ENCODE measurements at regions not wholly inside any gene's neighbourhood (a gene's known extent, or its start where the extent isn't known, plus 50 kb on each side); places are given as distances from the start of the nearest gene placed in this dataset.

DNA sequence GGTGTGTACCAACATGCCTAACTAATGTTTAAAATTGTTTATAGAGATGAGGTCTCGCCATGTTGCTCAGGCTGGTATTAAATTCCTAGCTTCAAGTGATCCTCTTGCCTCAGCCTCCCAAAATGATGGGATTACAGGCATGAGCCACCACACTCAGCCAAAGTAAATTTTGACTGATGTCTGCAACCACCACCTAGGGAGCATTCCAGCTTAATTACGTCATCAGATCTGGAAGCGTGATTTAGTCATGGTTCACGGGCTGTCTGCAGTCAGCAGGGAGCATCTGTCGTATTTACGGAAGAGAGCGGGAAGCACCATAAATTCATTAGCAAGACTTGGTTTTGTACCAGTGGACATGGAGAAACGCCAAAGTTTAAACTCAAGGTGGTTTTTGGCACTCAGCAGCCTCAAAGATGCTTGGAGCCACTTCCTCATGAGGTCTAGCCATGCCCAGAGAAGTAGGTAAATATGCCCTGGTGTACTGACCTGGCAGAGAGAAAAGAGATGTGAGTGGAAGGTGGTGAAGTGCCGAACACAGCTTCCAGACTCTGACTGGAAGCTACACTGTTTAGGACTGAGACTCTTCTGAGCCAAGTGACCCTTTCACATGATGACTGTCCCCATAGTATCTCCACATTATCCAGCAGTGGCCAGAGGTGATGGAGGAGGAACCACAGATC, 60.8 kb upstream of the SLC35F3 start:
- ChIA-PET POLR2A (ENCODE audit: unreplicated experiment) (no interaction called here), CTCF (no interaction called here)
- no peaks in the 10 kb centered on the region for H3K36me3 ChIP-seq (ENCODE audit: low read depth)
- no peak overlapping the region for H3K4me2 ChIP-seq
- no peaks in the 10 kb centered on the region for H3K27me3 ChIP-seq (ENCODE audit: insufficient read depth, low read depth)
- BruUV-seq (replicated peaks) = no TSS peak
- H3K9me2 ChIP-seq (ENCODE audit: insufficient read depth) = no peaks in the 10 kb centered on the region
- no peaks in the 10 kb centered on the region for H3F3A ChIP-seq (ENCODE audit: insufficient read depth, low read depth)
- H3K9me3 ChIP-seq (ENCODE audit: insufficient read depth, low read depth) = peaks cover 12% of the 10 kb centered on the region
- no peak overlapping the region for H2AFZ ChIP-seq
- H3K4me3 ChIP-seq = no peak overlapping the region
- no peak for TF ChIP-seq CTCF (conservative IDR thresholded peaks at IDR 0.05)
- no peak for TF ChIP-seq EZH2 (IDR thresholded peaks at IDR 0.05; ENCODE audit: low read depth)
- no peaks in the 10 kb centered on the region for H3K4me1 ChIP-seq (replicated peaks; ENCODE audit: insufficient read depth)
- peak in 1 of 2 experiments; percentile 2 for DNase-seq
- H3K79me2 ChIP-seq (ENCODE audit: low read depth) = no peaks in the 10 kb centered on the region
- no peak overlapping the region for H3K27ac ChIP-seq
- intact Hi-C loops (cut with micrococcal nuclease; ENCODE audit: unreplicated experiment) = no loop called here
- no peaks in the 10 kb centered on the region for H4K20me1 ChIP-seq (ENCODE audit: insufficient read depth)

GRCh38 chr1:233844275-233844674, 60.2 kb upstream of the SLC35F3 start:
- H3K9me3 ChIP-seq (ENCODE audit: insufficient read depth, low read depth) = peaks cover 12% of the 10 kb centered on the region
- TF ChIP-seq CTCF (conservative IDR thresholded peaks at IDR 0.05) = no peak
- no peak for TF ChIP-seq EZH2 (IDR thresholded peaks at IDR 0.05; ENCODE audit: low read depth)
- no peaks in the 10 kb centered on the region for H3K4me1 ChIP-seq (replicated peaks; ENCODE audit: insufficient read depth)
- POLR2A ChIA-PET (ENCODE audit: unreplicated experiment) = no interaction called here
- no peak overlapping the region for H3K27ac ChIP-seq
- H3K79me2 ChIP-seq (ENCODE audit: low read depth) = no peaks in the 10 kb centered on the region
- no peak overlapping the region for H3K4me2 ChIP-seq
- no peaks in the 10 kb centered on the region for H3K27me3 ChIP-seq (ENCODE audit: insufficient read depth, low read depth)
- no peak for DNase-seq
- CTCF ChIA-PET = no interaction called here
- H3K36me3 ChIP-seq (ENCODE audit: low read depth) = no peaks in the 10 kb centered on the region
- H3F3A ChIP-seq (ENCODE audit: insufficient read depth, low read depth) = no peaks in the 10 kb centered on the region
- no peaks in the 10 kb centered on the region for H4K20me1 ChIP-seq (ENCODE audit: insufficient read depth)
- no peaks in the 10 kb centered on the region for H3K9me2 ChIP-seq (ENCODE audit: insufficient read depth)
- no TSS peak for BruUV-seq (replicated peaks)
- intact Hi-C loops (cut with micrococcal nuclease; ENCODE audit: unreplicated experiment) = no loop called here
- H3K4me3 ChIP-seq = no peak overlapping the region
- H2AFZ ChIP-seq = no peak overlapping the region

- no peaks in the 10 kb centered on the region for H3F3A ChIP-seq (ENCODE audit: insufficient read depth, low read depth)
- CTCF ChIA-PET = no interaction called here
Measured at GRCh38 chr1:233844692-233845091, 59.8 kb upstream of the SLC35F3 start.

More at GRCh38 chr1:233844692-233845091, 59.8 kb upstream of the SLC35F3 start:
- Histone ChIP-seq H3K9me3 (ENCODE audit: insufficient read depth, low read depth) (peaks cover 12% of the 10 kb centered on the region), H3K79me2 (ENCODE audit: low read depth) (no peaks in the 10 kb centered on the region), H4K20me1 (ENCODE audit: insufficient read depth) (no peaks in the 10 kb centered on the region), H3K27ac (no peak overlapping the region), H3K4me1 (replicated peaks; ENCODE audit: insufficient read depth) (no peaks in the 10 kb centered on the region), H2AFZ (0 out of 2 replicates have a peak overlapping the region, but pooled peaks have one; percentile 41), H3K27me3 (ENCODE audit: insufficient read depth, low read depth) (no peaks in the 10 kb centered on the region), H3K9me2 (ENCODE audit: insufficient read depth) (no peaks in the 10 kb centered on the region), H3K36me3 (ENCODE audit: low read depth) (no peaks in the 10 kb centered on the region), H3K4me3 (no peak overlapping the region), H3K4me2 (no peak overlapping the region)
- TF ChIP-seq CTCF (conservative IDR thresholded peaks at IDR 0.05) (no peak), EZH2 (IDR thresholded peaks at IDR 0.05; ENCODE audit: low read depth) (no peak)
- no TSS peak for BruUV-seq (replicated peaks)
- intact Hi-C loops (cut with micrococcal nuclease; ENCODE audit: unreplicated experiment) = no loop called here
- POLR2A ChIA-PET (ENCODE audit: unreplicated experiment) = no interaction called here
- no peak for DNase-seq

Measured in PC-9 (cell line).